ENCODE measurements at regions not wholly inside any gene's neighbourhood (a gene's known extent, or its start where the extent isn't known, plus 50 kb on each side); places are given as distances from the start of the nearest gene placed in this dataset.

- H3K4me3 ChIP-seq (ENCODE audit: low read length in 3 of 3), result no peak overlapping the region
- H3K36me3 ChIP-seq (ENCODE audit: control insufficient read depth in 3 of 3, insufficient read depth in 3 of 3, low read length in 3 of 3), result no peaks in the 10 kb centered on the region
- H3K4me1 ChIP-seq (ENCODE audit: control insufficient read depth in 3 of 3, insufficient read depth in 3 of 3, low read length in 3 of 3), result no peaks in the 10 kb centered on the region
- no peaks in the 10 kb centered on the region for H3K9me3 ChIP-seq (ENCODE audit: control insufficient read depth in 3 of 3, low read length in 3 of 3)
- no peak overlapping the region for H3K27ac ChIP-seq (ENCODE audit: low read depth, low read length)
- no peaks in the 10 kb centered on the region for H3K27me3 ChIP-seq (ENCODE audit: control insufficient read depth in 3 of 3, insufficient read depth in 3 of 3, low read length in 3 of 3)
- no peak overlapping the region for H3K9ac ChIP-seq (ENCODE audit: low read depth in 1 of 3, low read length in 3 of 3)
Observed at GRCh38 chr3:39000008-39000450, 51.7 kb downstream of the SCN11A start.

GRCh38 chr3:38998086-38998485 is 53.7 kb downstream of the SCN11A start:
- H3K4me3 ChIP-seq (ENCODE audit: low read length in 3 of 3), result no peak overlapping the region
- no peaks in the 10 kb centered on the region for H3K27me3 ChIP-seq (ENCODE audit: control insufficient read depth in 3 of 3, insufficient read depth in 3 of 3, low read length in 3 of 3)
- H3K9ac ChIP-seq (ENCODE audit: low read depth in 1 of 3, low read length in 3 of 3), result no peak overlapping the region
- no peaks in the 10 kb centered on the region for H3K36me3 ChIP-seq (ENCODE audit: control insufficient read depth in 3 of 3, insufficient read depth in 3 of 3, low read length in 3 of 3)
- H3K27ac ChIP-seq (ENCODE audit: low read depth, low read length), result no peak overlapping the region
- no peaks in the 10 kb centered on the region for H3K9me3 ChIP-seq (ENCODE audit: control insufficient read depth in 3 of 3, low read length in 3 of 3)
- H3K4me1 ChIP-seq (ENCODE audit: control insufficient read depth in 3 of 3, insufficient read depth in 3 of 3, low read length in 3 of 3), result no peaks in the 10 kb centered on the region

- H3K4me3 ChIP-seq (ENCODE audit: low read length in 3 of 3), result no peak overlapping the region
- H3K36me3 ChIP-seq (ENCODE audit: control insufficient read depth in 3 of 3, insufficient read depth in 3 of 3, low read length in 3 of 3), result no peaks in the 10 kb centered on the region
- H3K27me3 ChIP-seq (ENCODE audit: control insufficient read depth in 3 of 3, insufficient read depth in 3 of 3, low read length in 3 of 3), result no peaks in the 10 kb centered on the region
- no peak overlapping the region for H3K27ac ChIP-seq (ENCODE audit: low read depth, low read length)
- H3K9me3 ChIP-seq (ENCODE audit: control insufficient read depth in 3 of 3, low read length in 3 of 3), result no peaks in the 10 kb centered on the region
- H3K9ac ChIP-seq (ENCODE audit: low read depth in 1 of 3, low read length in 3 of 3), result no peak overlapping the region
- no peaks in the 10 kb centered on the region for H3K4me1 ChIP-seq (ENCODE audit: control insufficient read depth in 3 of 3, insufficient read depth in 3 of 3, low read length in 3 of 3)
Observed at GRCh38 chr3:38996193-38996592, 55.6 kb downstream of the SCN11A start.

- no peaks in the 10 kb centered on the region for H3K36me3 ChIP-seq (ENCODE audit: control insufficient read depth in 3 of 3, insufficient read depth in 3 of 3, low read length in 3 of 3)
- no peaks in the 10 kb centered on the region for H3K9me3 ChIP-seq (ENCODE audit: control insufficient read depth in 3 of 3, low read length in 3 of 3)
- H3K4me3 ChIP-seq (ENCODE audit: low read length in 3 of 3), result no peak overlapping the region
- no peak overlapping the region for H3K9ac ChIP-seq (ENCODE audit: low read depth in 1 of 3, low read length in 3 of 3)
- H3K4me1 ChIP-seq (ENCODE audit: control insufficient read depth in 3 of 3, insufficient read depth in 3 of 3, low read length in 3 of 3), result no peaks in the 10 kb centered on the region
- H3K27ac ChIP-seq (ENCODE audit: low read depth, low read length), result no peak overlapping the region
- no peaks in the 10 kb centered on the region for H3K27me3 ChIP-seq (ENCODE audit: control insufficient read depth in 3 of 3, insufficient read depth in 3 of 3, low read length in 3 of 3)
Observed at GRCh38 chr3:38994251-38994650, 57.5 kb downstream of the SCN11A start.

GRCh38 chr3:38992117-38992760 is 59.5 kb downstream of the SCN11A start:
- Histone ChIP-seq H3K4me1 (ENCODE audit: control insufficient read depth in 3 of 3, insufficient read depth in 3 of 3, low read length in 3 of 3) (no peaks in the 10 kb centered on the region), H3K36me3 (ENCODE audit: control insufficient read depth in 3 of 3, insufficient read depth in 3 of 3, low read length in 3 of 3) (no peaks in the 10 kb centered on the region), H3K27ac (ENCODE audit: low read depth, low read length) (no peak overlapping the region), H3K27me3 (ENCODE audit: control insufficient read depth in 3 of 3, insufficient read depth in 3 of 3, low read length in 3 of 3) (peaks cover 0 to 8% (median 0%) of the 10 kb centered on the region in 3 donors), H3K4me3 (ENCODE audit: low read length in 3 of 3) (no peak overlapping the region), H3K9ac (ENCODE audit: low read depth in 1 of 3, low read length in 3 of 3) (no peak overlapping the region), H3K9me3 (ENCODE audit: control insufficient read depth in 3 of 3, low read length in 3 of 3) (no peaks in the 10 kb centered on the region)

GRCh38 chr3:38990621-38991020 is 61.1 kb downstream of the SCN11A start:
- H3K4me3 ChIP-seq (ENCODE audit: low read length in 3 of 3), result no peak overlapping the region
- no peaks in the 10 kb centered on the region for H3K36me3 ChIP-seq (ENCODE audit: control insufficient read depth in 3 of 3, insufficient read depth in 3 of 3, low read length in 3 of 3)
- H3K9ac ChIP-seq (ENCODE audit: low read depth in 1 of 3, low read length in 3 of 3), result no peak overlapping the region
- H3K9me3 ChIP-seq (ENCODE audit: control insufficient read depth in 3 of 3, low read length in 3 of 3), result no peaks in the 10 kb centered on the region
- no peak overlapping the region for H3K27ac ChIP-seq (ENCODE audit: low read depth, low read length)
- no peaks in the 10 kb centered on the region for H3K4me1 ChIP-seq (ENCODE audit: control insufficient read depth in 3 of 3, insufficient read depth in 3 of 3, low read length in 3 of 3)
- H3K27me3 ChIP-seq (ENCODE audit: control insufficient read depth in 3 of 3, insufficient read depth in 3 of 3, low read length in 3 of 3), result peaks cover 0 to 13% (median 0%) of the 10 kb centered on the region in 3 donors

GRCh38 chr3:38989917-38990510 is 61.7 kb downstream of the SCN11A start:
- no peaks in the 10 kb centered on the region for H3K9me3 ChIP-seq (ENCODE audit: control insufficient read depth in 3 of 3, low read length in 3 of 3)
- no peak overlapping the region for H3K9ac ChIP-seq (ENCODE audit: low read depth in 1 of 3, low read length in 3 of 3)
- no peaks in the 10 kb centered on the region for H3K36me3 ChIP-seq (ENCODE audit: control insufficient read depth in 3 of 3, insufficient read depth in 3 of 3, low read length in 3 of 3)
- H3K27ac ChIP-seq (ENCODE audit: low read depth, low read length), result no peak overlapping the region
- H3K4me1 ChIP-seq (ENCODE audit: control insufficient read depth in 3 of 3, insufficient read depth in 3 of 3, low read length in 3 of 3), result no peaks in the 10 kb centered on the region
- H3K4me3 ChIP-seq (ENCODE audit: low read length in 3 of 3), result no peak overlapping the region
- peaks cover 0 to 16% (median 0%) of the 10 kb centered on the region in 3 donors for H3K27me3 ChIP-seq (ENCODE audit: control insufficient read depth in 3 of 3, insufficient read depth in 3 of 3, low read length in 3 of 3)

- Histone ChIP-seq H3K9me3 (ENCODE audit: control insufficient read depth in 3 of 3, low read length in 3 of 3) (no peaks in the 10 kb centered on the region), H3K27me3 (ENCODE audit: control insufficient read depth in 3 of 3, insufficient read depth in 3 of 3, low read length in 3 of 3) (peaks cover 0 to 16% (median 0%) of the 10 kb centered on the region in 3 donors), H3K27ac (ENCODE audit: low read depth, low read length) (no peak overlapping the region), H3K36me3 (ENCODE audit: control insufficient read depth in 3 of 3, insufficient read depth in 3 of 3, low read length in 3 of 3) (no peaks in the 10 kb centered on the region), H3K4me3 (ENCODE audit: low read length in 3 of 3) (no peak overlapping the region), H3K9ac (ENCODE audit: low read depth in 1 of 3, low read length in 3 of 3) (no peak overlapping the region), H3K4me1 (ENCODE audit: control insufficient read depth in 3 of 3, insufficient read depth in 3 of 3, low read length in 3 of 3) (no peaks in the 10 kb centered on the region)
Observed at GRCh38 chr3:38988955-38989354, 62.8 kb downstream of the SCN11A start.

GRCh38 chr3:38987456-38987855 is 64.3 kb downstream of the SCN11A start:
- Histone ChIP-seq H3K9ac (ENCODE audit: low read depth in 1 of 3, low read length in 3 of 3) (no peak overlapping the region), H3K27me3 (ENCODE audit: control insufficient read depth in 3 of 3, insufficient read depth in 3 of 3, low read length in 3 of 3) (peaks cover 0 to 16% (median 0%) of the 10 kb centered on the region in 3 donors), H3K4me1 (ENCODE audit: control insufficient read depth in 3 of 3, insufficient read depth in 3 of 3, low read length in 3 of 3) (no peaks in the 10 kb centered on the region), H3K9me3 (ENCODE audit: control insufficient read depth in 3 of 3, low read length in 3 of 3) (no peaks in the 10 kb centered on the region), H3K36me3 (ENCODE audit: control insufficient read depth in 3 of 3, insufficient read depth in 3 of 3, low read length in 3 of 3) (no peaks in the 10 kb centered on the region), H3K4me3 (ENCODE audit: low read length in 3 of 3) (no peak overlapping the region), H3K27ac (ENCODE audit: low read depth, low read length) (no peak overlapping the region)

GRCh38 chr3:38986901-38987300 is 64.8 kb downstream of the SCN11A start:
- Histone ChIP-seq H3K9me3 (ENCODE audit: control insufficient read depth in 3 of 3, low read length in 3 of 3) (no peaks in the 10 kb centered on the region), H3K36me3 (ENCODE audit: control insufficient read depth in 3 of 3, insufficient read depth in 3 of 3, low read length in 3 of 3) (no peaks in the 10 kb centered on the region), H3K27ac (ENCODE audit: low read depth, low read length) (no peak overlapping the region), H3K4me3 (ENCODE audit: low read length in 3 of 3) (no peak overlapping the region), H3K4me1 (ENCODE audit: control insufficient read depth in 3 of 3, insufficient read depth in 3 of 3, low read length in 3 of 3) (no peaks in the 10 kb centered on the region), H3K27me3 (ENCODE audit: control insufficient read depth in 3 of 3, insufficient read depth in 3 of 3, low read length in 3 of 3) (peaks cover 0 to 16% (median 0%) of the 10 kb centered on the region in 3 donors), H3K9ac (ENCODE audit: low read depth in 1 of 3, low read length in 3 of 3) (no peak overlapping the region)

Measured in skeletal muscle tissue (tissue), 3 donors.